Left lung (tissue), 4 donors: ENCODE measurements at regions not wholly inside any gene's neighbourhood (a gene's known extent, or its start where the extent isn't known, plus 50 kb on each side); places are given as distances from the start of the nearest gene placed in this dataset.

Source experiments
- ATAC-seq: fragments of 200-7000 bp; cut with Tn5 transposase; one replicate; pipeline ENCODE4 v1.9.1; 2020; ENCODE audit warnings: moderate library complexity
- DNase-seq, 4 donors: peaks; one replicate each; pipeline ENCODE4 v3.0.0-alpha.2; 2013 to 2020
- H3K27ac ChIP-seq, 2 donors: fragments of 200-600 bp; sonication (generic) in 1 of 2; one replicate each; pipeline versions ENCODE4 v1.5.0 to v1.8.0; 2020 to 2021
- H3K27me3 ChIP-seq, 2 donors: fragments of 200-600 bp; sonication (generic) in 1 of 2; one replicate each; pipeline versions ENCODE4 v1.5.0 to v1.8.0; 2020 to 2021
- H3K36me3 ChIP-seq, 2 donors: fragments of 200-600 bp; sonication (generic) in 1 of 2; one replicate each; pipeline versions ENCODE4 v1.5.0 to v1.8.0; 2020 to 2021
- H3K4me1 ChIP-seq, 2 donors: fragments of 200-600 bp; one replicate each; pipeline ENCODE4 v1.8.0; 2021
- H3K4me3 ChIP-seq, 2 donors: fragments of 200-600 bp; sonication (generic) in 1 of 2; one replicate each; pipeline versions ENCODE4 v1.5.0 to v1.8.0; 2020 to 2021; ENCODE audit warnings: mild to moderate bottlenecking in 1 of 2
- H3K9me3 ChIP-seq, 2 donors: fragments of 200-600 bp; sonication (generic) in 1 of 2; one replicate each; pipeline versions ENCODE4 v1.5.0 to v1.8.0; 2020 to 2021
- intact Hi-C, 2 donors: fragments of 100-400 bp; cut with DNase I; formaldehyde crosslinking; loops; one replicate each; pipeline versions ENCODE4 v1.11.2 to v1.14.2; 2022
- TF ChIP-seq, protein P1 (sequence below), 2 donors: fragments of 200-600 bp; sonication (generic) in 1 of 2; IDR thresholded peaks; one replicate each; pipeline versions ENCODE4 v1.5.0 to v1.8.0; 2021; ENCODE audit warnings: antibody characterized with exemption in 2 of 2
- donor health status: DM: no; HTN: yes; CAD: no.
- donor health status: DM: no; HTN: no; CAD: no.

DNA sequence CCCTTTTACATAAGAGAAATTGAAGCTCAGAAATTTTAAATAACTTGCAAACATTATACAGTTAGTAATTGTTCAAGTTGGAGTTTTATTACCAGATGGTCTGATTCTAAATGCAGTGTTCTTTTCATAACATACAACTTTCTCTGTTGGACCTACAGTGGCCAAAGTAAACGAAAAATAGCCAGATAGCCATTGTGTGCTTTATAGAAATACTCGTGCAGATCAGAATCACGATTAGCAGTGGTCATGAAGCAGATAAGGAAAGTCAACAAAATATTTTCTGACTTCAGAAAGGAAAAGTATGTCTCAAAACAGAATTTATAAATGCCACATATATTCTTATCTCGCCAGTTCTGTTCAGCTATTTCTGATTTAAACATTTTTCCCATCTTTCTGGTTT, 436.9 kb downstream of the CNTN6 start:
- TF ChIP-seq, protein P1, sequence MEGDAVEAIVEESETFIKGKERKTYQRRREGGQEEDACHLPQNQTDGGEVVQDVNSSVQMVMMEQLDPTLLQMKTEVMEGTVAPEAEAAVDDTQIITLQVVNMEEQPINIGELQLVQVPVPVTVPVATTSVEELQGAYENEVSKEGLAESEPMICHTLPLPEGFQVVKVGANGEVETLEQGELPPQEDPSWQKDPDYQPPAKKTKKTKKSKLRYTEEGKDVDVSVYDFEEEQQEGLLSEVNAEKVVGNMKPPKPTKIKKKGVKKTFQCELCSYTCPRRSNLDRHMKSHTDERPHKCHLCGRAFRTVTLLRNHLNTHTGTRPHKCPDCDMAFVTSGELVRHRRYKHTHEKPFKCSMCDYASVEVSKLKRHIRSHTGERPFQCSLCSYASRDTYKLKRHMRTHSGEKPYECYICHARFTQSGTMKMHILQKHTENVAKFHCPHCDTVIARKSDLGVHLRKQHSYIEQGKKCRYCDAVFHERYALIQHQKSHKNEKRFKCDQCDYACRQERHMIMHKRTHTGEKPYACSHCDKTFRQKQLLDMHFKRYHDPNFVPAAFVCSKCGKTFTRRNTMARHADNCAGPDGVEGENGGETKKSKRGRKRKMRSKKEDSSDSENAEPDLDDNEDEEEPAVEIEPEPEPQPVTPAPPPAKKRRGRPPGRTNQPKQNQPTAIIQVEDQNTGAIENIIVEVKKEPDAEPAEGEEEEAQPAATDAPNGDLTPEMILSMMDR (IDR thresholded peaks at IDR 0.05) = no peak
- H3K9me3 ChIP-seq = no peaks in the 10 kb centered on the region
- H3K4me3 ChIP-seq = no peak overlapping the region
- no peaks in the 10 kb centered on the region for H3K4me1 ChIP-seq
- DNase-seq = no peak
- no peaks in the 10 kb centered on the region for H3K27me3 ChIP-seq
- H3K36me3 ChIP-seq = no peaks in the 10 kb centered on the region
- no peak for ATAC-seq
- intact Hi-C loops = no loop called here
- no peak overlapping the region for H3K27ac ChIP-seq

DNA sequence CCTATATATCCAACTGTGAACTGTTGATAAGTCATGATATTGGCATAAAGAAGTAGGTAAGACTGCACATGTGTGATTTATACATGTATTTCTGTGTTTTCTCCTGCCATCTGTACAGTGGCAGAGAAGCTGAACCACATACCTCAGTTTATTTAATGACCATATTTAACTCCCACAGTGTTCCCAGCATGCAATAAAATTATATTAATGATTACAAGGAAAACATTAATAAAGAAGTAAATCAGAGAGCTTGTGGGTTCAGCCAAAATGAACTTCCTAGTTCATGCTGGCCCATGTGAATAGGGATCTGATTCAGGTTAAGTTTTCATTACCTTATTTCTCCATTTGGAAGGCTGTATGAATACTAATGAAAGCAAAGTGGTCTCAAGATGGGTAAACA, 439.2 kb downstream of the CNTN6 start:
- intact Hi-C loops = no loop called here
- Histone ChIP-seq H3K4me1 (no peaks in the 10 kb centered on the region), H3K36me3 (no peaks in the 10 kb centered on the region), H3K9me3 (peaks cover 0 to 21% of the 10 kb centered on the region in 2 donors), H3K27me3 (no peaks in the 10 kb centered on the region), H3K27ac (no peak overlapping the region), H3K4me3 (no peak overlapping the region)
- ATAC-seq = no peak
- TF ChIP-seq, protein P1 (IDR thresholded peaks at IDR 0.05) = no peak
- no peak for DNase-seq

DNA sequence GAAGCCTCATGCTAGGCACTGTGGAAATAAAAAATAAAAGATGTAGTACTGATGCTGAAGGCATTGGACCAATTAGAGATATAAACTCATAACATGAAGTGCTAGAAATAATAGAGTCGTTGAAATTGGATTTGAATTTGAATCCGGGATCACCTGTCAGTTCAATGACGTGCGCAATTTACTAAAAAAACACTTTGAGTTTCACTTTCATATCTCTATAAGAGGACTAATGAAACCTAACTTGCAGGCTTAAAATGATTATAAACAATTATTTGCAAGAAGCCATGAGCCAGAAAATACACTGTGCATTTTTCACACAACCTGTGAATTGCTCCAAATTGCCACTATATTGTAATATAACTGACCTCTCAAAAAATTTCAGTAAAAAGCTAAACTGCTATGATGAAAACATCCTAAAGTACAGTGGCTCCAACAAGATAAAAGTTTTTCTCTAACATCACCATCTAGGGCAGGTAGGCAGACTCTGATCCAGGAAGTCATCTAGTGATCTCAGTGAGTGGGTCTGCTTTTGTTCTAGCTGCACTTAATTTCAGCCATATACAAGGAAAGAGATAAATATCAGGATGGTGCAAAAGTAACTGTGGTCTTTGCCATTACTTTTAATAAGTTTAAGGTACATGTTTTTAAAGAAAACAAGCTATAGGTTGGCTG, 440.2 kb downstream of the CNTN6 start:
- Histone ChIP-seq H3K27ac (no peak overlapping the region), H3K36me3 (no peaks in the 10 kb centered on the region), H3K4me3 (no peak overlapping the region), H3K27me3 (no peaks in the 10 kb centered on the region), H3K9me3 (peaks cover 0 to 31% of the 10 kb centered on the region in 2 donors), H3K4me1 (no peaks in the 10 kb centered on the region)
- DNase-seq (no peak), ATAC-seq (no peak)
- TF ChIP-seq, protein P1 (IDR thresholded peaks at IDR 0.05) = no peak
- intact Hi-C loops = no loop called here

DNA sequence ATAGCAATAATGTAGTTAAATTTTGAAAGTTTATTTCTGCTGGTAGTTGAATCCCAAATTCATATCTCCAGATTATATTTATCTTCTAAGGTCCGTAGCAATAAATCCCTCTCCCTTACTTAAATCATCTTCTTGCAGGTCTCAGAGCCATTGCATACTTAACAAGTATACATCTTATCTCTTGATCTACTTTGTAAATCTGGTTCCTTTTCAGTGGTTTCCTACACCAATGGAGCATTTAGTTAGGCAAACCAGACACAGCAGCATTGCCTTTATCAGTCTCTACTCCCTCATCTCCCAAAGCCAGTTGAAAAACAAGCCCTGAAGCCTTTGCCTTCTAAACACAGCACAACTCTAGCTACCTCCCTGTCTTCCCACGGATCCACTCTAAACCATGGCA, 440.9 kb downstream of the CNTN6 start:
- TF ChIP-seq, protein P1 (IDR thresholded peaks at IDR 0.05) = no peak
- Histone ChIP-seq H3K36me3 (no peaks in the 10 kb centered on the region), H3K27ac (no peak overlapping the region), H3K4me3 (no peak overlapping the region), H3K9me3 (peaks cover 0 to 37% of the 10 kb centered on the region in 2 donors), H3K27me3 (no peaks in the 10 kb centered on the region), H3K4me1 (no peaks in the 10 kb centered on the region)
- intact Hi-C loops = no loop called here
- ATAC-seq (no peak), DNase-seq (no peak)

DNA sequence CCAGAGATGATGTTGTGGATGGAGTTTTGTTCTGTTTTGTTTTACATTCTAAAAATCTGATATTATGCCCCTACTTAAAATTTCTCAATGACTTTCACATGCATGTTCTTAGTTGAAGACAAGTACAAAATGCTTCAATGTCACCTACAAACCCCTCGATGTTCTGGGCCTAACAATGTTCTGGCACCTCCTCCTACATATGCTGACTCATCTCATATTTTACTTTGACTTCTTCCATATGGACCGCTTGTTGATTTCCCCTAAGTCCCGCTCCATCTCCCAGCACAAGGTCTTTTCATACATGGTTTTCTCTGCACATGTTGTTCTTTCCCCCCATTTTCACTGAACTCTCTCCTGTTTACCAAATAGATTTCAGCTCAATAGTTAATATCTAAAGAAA, 441.4 kb downstream of the CNTN6 start:
- intact Hi-C loops = no loop called here
- TF ChIP-seq, protein P1 (IDR thresholded peaks at IDR 0.05) = no peak
- no peak for ATAC-seq
- Histone ChIP-seq H3K4me1 (no peaks in the 10 kb centered on the region), H3K27ac (no peak overlapping the region), H3K4me3 (no peak overlapping the region), H3K27me3 (no peaks in the 10 kb centered on the region), H3K36me3 (no peaks in the 10 kb centered on the region), H3K9me3 (peaks cover 0 to 37% of the 10 kb centered on the region in 2 donors)
- no peak for DNase-seq
